ENCODE measurements at regions not wholly inside any gene's neighbourhood (a gene's known extent, or its start where the extent isn't known, plus 50 kb on each side); places are given as distances from the start of the nearest gene placed in this dataset.
A peak's percentile ranks its signal among the peaks of the same experiment; 100 is the strongest.

- TF ChIP-seq POLR2A (IDR thresholded peaks at IDR 0.05), result no peak
- TF ChIP-seq CTCF (IDR thresholded peaks at IDR 0.05), result peak in 1 of 12 donors; percentile 10
Observed at GRCh38 chr18:26653943-26654615, 105.7 kb upstream of the KCTD1 start.

Data from heart left ventricle (tissue), 13 donors.